ENCODE measurements at regions not wholly inside any gene's neighbourhood (a gene's known extent, or its start where the extent isn't known, plus 50 kb on each side); places are given as distances from the start of the nearest gene placed in this dataset.

DNA sequence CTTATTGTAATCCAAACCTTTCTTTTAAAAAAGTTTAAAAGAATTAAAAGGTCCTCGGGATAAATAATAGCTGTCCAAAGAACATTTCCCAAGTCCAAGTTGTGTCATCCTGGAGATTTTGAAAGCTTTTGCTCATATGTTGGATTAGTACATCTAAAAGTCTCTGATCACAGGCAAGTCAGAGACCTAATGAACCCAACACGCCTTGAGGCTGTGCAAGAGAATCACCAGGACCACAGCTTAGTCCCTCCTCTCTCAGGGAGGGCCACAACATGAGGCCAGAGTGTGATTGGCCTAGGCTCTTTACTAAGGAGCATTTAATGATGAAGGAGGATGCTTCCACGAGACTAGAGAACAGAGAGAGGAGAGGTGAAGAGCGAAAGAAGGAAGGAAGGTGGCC is 98.7 kb upstream of the OR5AK2 start:
- H3K27ac ChIP-seq: no peak overlapping the region
- intact Hi-C loops (cut with DNase I; ENCODE audit: low total_unique reads): no loop called here
- H3K36me3 ChIP-seq: no peaks in the 10 kb centered on the region
- H3K4me1 ChIP-seq: no peaks in the 10 kb centered on the region
- TF ChIP-seq, protein P1, sequence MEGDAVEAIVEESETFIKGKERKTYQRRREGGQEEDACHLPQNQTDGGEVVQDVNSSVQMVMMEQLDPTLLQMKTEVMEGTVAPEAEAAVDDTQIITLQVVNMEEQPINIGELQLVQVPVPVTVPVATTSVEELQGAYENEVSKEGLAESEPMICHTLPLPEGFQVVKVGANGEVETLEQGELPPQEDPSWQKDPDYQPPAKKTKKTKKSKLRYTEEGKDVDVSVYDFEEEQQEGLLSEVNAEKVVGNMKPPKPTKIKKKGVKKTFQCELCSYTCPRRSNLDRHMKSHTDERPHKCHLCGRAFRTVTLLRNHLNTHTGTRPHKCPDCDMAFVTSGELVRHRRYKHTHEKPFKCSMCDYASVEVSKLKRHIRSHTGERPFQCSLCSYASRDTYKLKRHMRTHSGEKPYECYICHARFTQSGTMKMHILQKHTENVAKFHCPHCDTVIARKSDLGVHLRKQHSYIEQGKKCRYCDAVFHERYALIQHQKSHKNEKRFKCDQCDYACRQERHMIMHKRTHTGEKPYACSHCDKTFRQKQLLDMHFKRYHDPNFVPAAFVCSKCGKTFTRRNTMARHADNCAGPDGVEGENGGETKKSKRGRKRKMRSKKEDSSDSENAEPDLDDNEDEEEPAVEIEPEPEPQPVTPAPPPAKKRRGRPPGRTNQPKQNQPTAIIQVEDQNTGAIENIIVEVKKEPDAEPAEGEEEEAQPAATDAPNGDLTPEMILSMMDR (IDR thresholded peaks at IDR 0.05): no peak
- H3K27me3 ChIP-seq: peaks cover 0 to 10% of the 10 kb centered on the region in 2 donors
- H3K4me3 ChIP-seq: no peak overlapping the region
- no peaks in the 10 kb centered on the region for H3K9me3 ChIP-seq
- no peak for DNase-seq

DNA sequence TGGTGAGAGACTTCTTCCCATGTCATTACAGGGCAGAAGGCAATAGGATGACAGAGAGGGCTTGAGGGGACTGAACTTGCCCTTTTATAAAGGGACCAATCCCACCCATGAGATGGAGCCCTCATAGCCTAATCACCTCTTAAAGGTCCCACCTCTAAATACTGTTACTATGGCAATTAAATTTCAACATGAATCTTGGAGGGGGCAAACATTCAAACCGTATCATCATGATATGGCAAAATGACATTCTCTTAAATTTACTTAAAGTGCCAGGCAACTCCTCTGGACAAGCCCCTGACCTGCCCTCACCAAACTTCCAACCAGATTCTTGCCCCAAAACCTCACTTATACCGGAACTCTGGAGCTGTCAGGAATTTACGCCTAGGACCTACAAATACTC is 100.8 kb upstream of the OR5AK2 start:
- TF ChIP-seq, protein P1 (IDR thresholded peaks at IDR 0.05): no peak
- Histone ChIP-seq H3K4me3 (no peak overlapping the region), H3K27me3 (peaks cover 0 to 10% of the 10 kb centered on the region in 2 donors), H3K9me3 (no peaks in the 10 kb centered on the region), H3K4me1 (no peaks in the 10 kb centered on the region), H3K36me3 (no peaks in the 10 kb centered on the region), H3K27ac (no peak overlapping the region)
- DNase-seq: no peak
- intact Hi-C loops (cut with DNase I; ENCODE audit: low total_unique reads): no loop called here

- DNase-seq: no peak
- no peaks in the 10 kb centered on the region for H3K9me3 ChIP-seq
- intact Hi-C loops (cut with DNase I; ENCODE audit: low total_unique reads): no loop called here
- peaks cover 0 to 10% of the 10 kb centered on the region in 2 donors for H3K27me3 ChIP-seq
- no peaks in the 10 kb centered on the region for H3K4me1 ChIP-seq
- no peak overlapping the region for H3K27ac ChIP-seq
- TF ChIP-seq, protein P1 (IDR thresholded peaks at IDR 0.05): no peak
- H3K4me3 ChIP-seq: no peak overlapping the region
- no peaks in the 10 kb centered on the region for H3K36me3 ChIP-seq
Measured at GRCh38 chr11:56886455-56886854, 102.3 kb upstream of the OR5AK2 start.

DNA sequence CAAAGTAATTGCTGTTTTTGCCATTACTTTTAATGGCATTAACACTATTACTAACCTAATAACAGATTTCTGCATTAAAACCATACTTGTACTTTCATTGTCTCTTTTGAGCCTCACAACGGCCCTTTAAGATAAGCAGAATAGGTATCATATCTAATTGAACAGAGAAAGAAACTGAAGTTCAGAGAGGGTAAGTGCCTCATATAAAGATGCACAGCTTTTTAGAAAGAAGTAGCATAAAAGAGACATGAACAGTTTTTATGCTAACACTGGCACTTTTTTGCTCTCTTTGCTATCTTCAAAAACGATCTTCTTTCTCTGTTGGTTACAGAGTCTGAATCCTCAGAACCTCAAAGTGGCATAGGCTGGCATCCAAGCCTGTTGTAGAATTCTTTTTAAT is 102.9 kb upstream of the OR5AK2 start:
- H3K27ac ChIP-seq: no peak overlapping the region
- intact Hi-C loops (cut with DNase I; ENCODE audit: low total_unique reads): no loop called here
- no peaks in the 10 kb centered on the region for H3K36me3 ChIP-seq
- TF ChIP-seq, protein P1 (IDR thresholded peaks at IDR 0.05): no peak
- H3K4me1 ChIP-seq: no peaks in the 10 kb centered on the region
- H3K4me3 ChIP-seq: no peak overlapping the region
- no peaks in the 10 kb centered on the region for H3K9me3 ChIP-seq
- DNase-seq: no peak
- H3K27me3 ChIP-seq: peaks cover 0 to 10% of the 10 kb centered on the region in 2 donors

- Histone ChIP-seq H3K27ac (no peak overlapping the region), H3K9me3 (no peaks in the 10 kb centered on the region), H3K36me3 (no peaks in the 10 kb centered on the region), H3K27me3 (peaks cover 0 to 5% of the 10 kb centered on the region in 2 donors), H3K4me3 (no peak overlapping the region), H3K4me1 (no peaks in the 10 kb centered on the region)
- intact Hi-C loops (cut with DNase I; ENCODE audit: low total_unique reads): no loop called here
- DNase-seq: no peak
- TF ChIP-seq, protein P1 (IDR thresholded peaks at IDR 0.05): no peak
Measured at GRCh38 chr11:56885177-56885576, 103.5 kb upstream of the OR5AK2 start.

- no peaks in the 10 kb centered on the region for H3K27me3 ChIP-seq
- H3K4me1 ChIP-seq: no peaks in the 10 kb centered on the region
- H3K9me3 ChIP-seq: no peaks in the 10 kb centered on the region
- H3K36me3 ChIP-seq: no peaks in the 10 kb centered on the region
- TF ChIP-seq, protein P1 (IDR thresholded peaks at IDR 0.05): no peak
- H3K4me3 ChIP-seq: no peak overlapping the region
- DNase-seq: no peak
- intact Hi-C loops (cut with DNase I; ENCODE audit: low total_unique reads): no loop called here
- H3K27ac ChIP-seq: no peak overlapping the region
Measured at GRCh38 chr11:56883371-56883987, 105.2 kb upstream of the OR5AK2 start.
